Femur (tissue), 1 donor: ENCODE measurements at regions not wholly inside any gene's neighbourhood (a gene's known extent, or its start where the extent isn't known, plus 50 kb on each side); places are given as distances from the start of the nearest gene placed in this dataset.

Experiments used
- DNase-seq: peaks from one replicate; pipeline ENCODE4 v3.0.0-alpha.2; 2017

GRCh38 chr22:22092101-22092500 lies 109.5 kb upstream of the TOP3B start:
- no peak for DNase-seq

- DNase-seq = no peak
Observed at GRCh38 chr22:22091400-22091878, 108.9 kb upstream of the TOP3B start.

GRCh38 chr22:22090650-22091399 lies 108.2 kb upstream of the TOP3B start:
- no peak for DNase-seq

GRCh38 chr22:22089459-22090308 lies 107.1 kb upstream of the TOP3B start:
- no peak for DNase-seq

GRCh38 chr22:22088658-22089458 lies 106.3 kb upstream of the TOP3B start:
- no peak for DNase-seq

- no peak for DNase-seq
Observed at GRCh38 chr22:22087854-22088657, 105.5 kb upstream of the TOP3B start.

GRCh38 chr22:22086501-22087158 lies 104.0 kb upstream of the TOP3B start:
- DNase-seq = no peak

- DNase-seq = no peak
Observed at GRCh38 chr22:22085702-22086500, 103.3 kb upstream of the TOP3B start.

- no peak for DNase-seq
Observed at GRCh38 chr22:22084089-22084711, 101.6 kb upstream of the TOP3B start.

- DNase-seq = no peak
Observed at GRCh38 chr22:22082960-22083359, 100.4 kb upstream of the TOP3B start.

- no peak for DNase-seq
Observed at GRCh38 chr22:22082229-22082835, 99.7 kb upstream of the TOP3B start.

GRCh38 chr22:22080270-22080669 lies 97.7 kb upstream of the TOP3B start:
- DNase-seq = no peak

- no peak for DNase-seq
Observed at GRCh38 chr22:22079404-22080148, 97.0 kb upstream of the TOP3B start.

GRCh38 chr22:22078329-22078728 lies 95.7 kb upstream of the TOP3B start:
- DNase-seq = no peak

GRCh38 chr22:22076932-22077703 lies 94.5 kb upstream of the TOP3B start:
- DNase-seq = no peak

- no peak for DNase-seq
Observed at GRCh38 chr22:22076361-22076760, 93.8 kb upstream of the TOP3B start.

GRCh38 chr22:22075382-22076163 lies 93.0 kb upstream of the TOP3B start:
- no peak for DNase-seq
